HEK293 (cell line): ENCODE measurements at regions not wholly inside any gene's neighbourhood (a gene's known extent, or its start where the extent isn't known, plus 50 kb on each side); places are given as distances from the start of the nearest gene placed in this dataset.

Experiments
- CTCF ChIA-PET: fragments of 350-600 bp; formaldehyde crosslinking; extraction: SDS; loops from one replicate; lab custom pipeline; 2021; ENCODE audit warnings: antibody characterized with exemption; lab: Yijun Ruan, JAX
- POLR2A ChIA-PET: fragments of 300-600 bp; formaldehyde crosslinking; extraction: SDS; loops from one replicate; lab custom pipeline; 2020; ENCODE audit warnings: antibody characterized with exemption, inconsistent platforms; lab: Yijun Ruan, JAX
- H3K27ac ChIP-seq: fragments of 200-500 bp; sonication (Bioruptor generic); 2 replicates; pipeline ENCODE4 v1.5.1; 2014; ENCODE audit warnings: low read depth, low read length, control low read depth, inconsistent platforms; ENCODE audit errors: extremely low read depth
- H3K36me3 ChIP-seq, 2 experiments: fragments of 200-500 bp in 1 of 2; sonication (Bioruptor generic) in 1 of 2; 1 replicate in 1 of 2; 2 replicates in 1 of 2; pipeline ENCODE4 v1.5.1; 2014 to 2017; ENCODE audit warnings: inconsistent platforms in 2 of 2, low read length in 2 of 2; ENCODE audit not compliant: control insufficient read depth in 2 of 2, insufficient read depth in 1 of 2
- H3K4me1 ChIP-seq: fragments of 200-500 bp; sonication (Bioruptor generic); 2 replicates; pipeline ENCODE4 v1.5.1; 2014; ENCODE audit warnings: mild to moderate bottlenecking, low read length, inconsistent platforms; ENCODE audit not compliant: control insufficient read depth, insufficient read depth
- H3K4me3 ChIP-seq: 2 replicates; pipeline ENCODE4 v1.5.1; 2011; ENCODE audit warnings: low read depth, mild to moderate bottlenecking, control low read depth, low read length, moderate library complexity
- H3K9me3 ChIP-seq: fragments of 200-500 bp; sonication (Bioruptor generic); 2 replicates; pipeline ENCODE4 v1.5.1; 2014; ENCODE audit warnings: low read depth, low read length, inconsistent platforms; ENCODE audit not compliant: control insufficient read depth, insufficient read depth
- GLI4 ChIP-seq: fragments of 450-650 bp; formaldehyde crosslinking; IDR thresholded peaks from 2 replicates; pipeline ENCODE4 v1.5.1; 2016; ENCODE audit warnings: missing biosample characterization, missing genetic modification characterization
- HOXA7 ChIP-seq: sonication (generic); formaldehyde crosslinking; IDR thresholded peaks from 2 replicates; pipeline ENCODE4 v1.8.1; 2022; ENCODE audit warnings: missing genetic modification reagents, borderline replicate concordance
- RBAK ChIP-seq: fragments of 450-650 bp; formaldehyde crosslinking; IDR thresholded peaks from 2 replicates; pipeline ENCODE4 v1.5.1; 2016; ENCODE audit warnings: missing biosample characterization, missing genetic modification characterization
- SCRT1 ChIP-seq: fragments of 450-650 bp; formaldehyde crosslinking; IDR thresholded peaks from 2 replicates; pipeline ENCODE4 v1.5.1; 2016; ENCODE audit warnings: missing biosample characterization, missing genetic modification characterization, borderline replicate concordance
- ZBTB20 ChIP-seq: fragments of 450-650 bp; formaldehyde crosslinking; IDR thresholded peaks from 2 replicates; pipeline ENCODE4 v1.5.1; 2016; ENCODE audit warnings: missing biosample characterization, missing genetic modification characterization
- ZBTB21 ChIP-seq: fragments of 450-650 bp; formaldehyde crosslinking; IDR thresholded peaks from 2 replicates; pipeline ENCODE4 v1.5.1; 2017; ENCODE audit warnings: missing biosample characterization, missing genetic modification characterization
- ZNF112 ChIP-seq: fragments of 450-650 bp; formaldehyde crosslinking; IDR thresholded peaks from 2 replicates; pipeline ENCODE4 v1.5.0; 2017; ENCODE audit warnings: missing biosample characterization, missing genetic modification characterization
- ZNF174 ChIP-seq: fragments of 450-650 bp; formaldehyde crosslinking; IDR thresholded peaks from 2 replicates; pipeline ENCODE4 v1.5.0; 2017; ENCODE audit warnings: missing biosample characterization, mild to moderate bottlenecking, missing genetic modification characterization
- ZNF214 ChIP-seq: fragments of 450-650 bp; formaldehyde crosslinking; IDR thresholded peaks from 2 replicates; pipeline ENCODE4 v1.5.1; 2017; ENCODE audit warnings: missing biosample characterization, mild to moderate bottlenecking, missing genetic modification characterization, borderline replicate concordance
- ZNF221 ChIP-seq: fragments of 450-650 bp; formaldehyde crosslinking; IDR thresholded peaks from 2 replicates; pipeline ENCODE4 v1.5.1; 2017; ENCODE audit warnings: missing biosample characterization, missing genetic modification characterization, borderline replicate concordance
- ZNF37A ChIP-seq: fragments of 450-650 bp; IDR thresholded peaks from 2 replicates; pipeline ENCODE4 v1.5.1; 2018; ENCODE audit warnings: missing biosample characterization, missing genetic modification characterization
- ZNF660 ChIP-seq: fragments of 450-650 bp; IDR thresholded peaks from 2 replicates; pipeline ENCODE4 v1.5.1; 2018; ENCODE audit warnings: missing biosample characterization, mild to moderate bottlenecking, missing genetic modification characterization
- TF ChIP-seq, protein P1 (sequence below): fragments of 450-650 bp; formaldehyde crosslinking; IDR thresholded peaks from 2 replicates; pipeline ENCODE4 v1.5.1; 2017; ENCODE audit warnings: missing biosample characterization, missing genetic modification characterization
- TF ChIP-seq, protein P2 (sequence below): fragments of 450-650 bp; formaldehyde crosslinking; IDR thresholded peaks from 2 replicates; pipeline ENCODE4 v1.5.1; 2016; ENCODE audit warnings: missing biosample characterization, missing genetic modification characterization, low read depth
- TF ChIP-seq, protein P3 (sequence below): fragments of 450-650 bp; formaldehyde crosslinking; IDR thresholded peaks from 2 replicates; pipeline ENCODE4 v1.5.1; 2016; ENCODE audit warnings: missing biosample characterization, missing genetic modification characterization
- TF ChIP-seq, protein P4 (sequence below): IDR thresholded peaks from 2 replicates; pipeline ENCODE4 v1.6.1; 2011; ENCODE audit warnings: mild to moderate bottlenecking, low read depth, low read length, borderline replicate concordance
- TF ChIP-seq, protein P5 (sequence below): fragments of 450-650 bp; formaldehyde crosslinking; IDR thresholded peaks from 2 replicates; pipeline ENCODE4 v1.5.1; 2016; ENCODE audit warnings: missing biosample characterization, missing genetic modification characterization
- TF ChIP-seq, protein P6 (sequence below): fragments of 450-650 bp; formaldehyde crosslinking; IDR thresholded peaks from 2 replicates; pipeline ENCODE4 v1.5.1; 2016; ENCODE audit warnings: missing biosample characterization, missing genetic modification characterization

DNA sequence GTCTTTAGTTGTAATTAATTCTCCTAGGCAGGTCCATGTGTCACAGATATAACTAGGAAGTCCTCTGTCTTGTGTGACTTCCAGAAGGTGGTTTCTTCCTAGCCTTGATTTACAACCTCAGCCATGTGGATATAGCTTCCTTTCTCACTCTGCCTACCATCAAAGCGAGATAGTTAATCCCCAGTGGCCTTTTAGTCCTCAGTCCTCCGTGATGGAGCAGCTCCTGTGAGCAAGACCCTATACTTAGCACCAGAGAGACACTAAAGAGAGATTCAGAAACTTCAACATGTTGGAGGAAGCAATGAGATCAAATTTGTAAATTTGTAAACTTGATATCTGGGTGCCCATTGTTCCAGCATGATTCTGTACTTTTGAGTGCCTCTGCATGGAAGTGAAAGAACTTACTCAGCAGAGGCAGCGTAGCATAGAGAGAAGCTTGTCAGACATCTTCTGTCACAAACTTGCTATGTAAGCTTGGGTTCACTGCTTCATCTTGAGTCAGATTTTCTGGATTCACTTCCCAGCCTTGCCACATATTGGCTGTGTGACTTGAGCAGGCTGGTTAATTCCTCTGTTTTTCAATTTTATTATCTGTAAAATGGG is 170.2 kb upstream of the NR3C1 start:
- no peak overlapping the region for H3K27ac ChIP-seq
- POLR2A ChIA-PET = interaction anchor here (0.5 kb wide), 1 partner anchor 8 kb away, joined by 3 read pairs; no protein-coding TSS in a partner anchor
- TF ChIP-seq ZNF37A (tag by site-specific recombination) = no peak
- no peak for TF ChIP-seq ZNF174 (tag by site-specific recombination)
- TF ChIP-seq HOXA7 (CRISPR knock-in tag) = no peak
- no peak for TF ChIP-seq ZNF112 (tag by site-specific recombination)
- no peak for TF ChIP-seq ZNF221 (tag by site-specific recombination)
- TF ChIP-seq RBAK (tag by site-specific recombination) = no peak
- TF ChIP-seq ZBTB21 (tag by site-specific recombination) = no peak
- no peak for TF ChIP-seq SCRT1 (tag by site-specific recombination)
- TF ChIP-seq ZNF214 (tag by site-specific recombination) = no peak
- TF ChIP-seq, protein P1, sequence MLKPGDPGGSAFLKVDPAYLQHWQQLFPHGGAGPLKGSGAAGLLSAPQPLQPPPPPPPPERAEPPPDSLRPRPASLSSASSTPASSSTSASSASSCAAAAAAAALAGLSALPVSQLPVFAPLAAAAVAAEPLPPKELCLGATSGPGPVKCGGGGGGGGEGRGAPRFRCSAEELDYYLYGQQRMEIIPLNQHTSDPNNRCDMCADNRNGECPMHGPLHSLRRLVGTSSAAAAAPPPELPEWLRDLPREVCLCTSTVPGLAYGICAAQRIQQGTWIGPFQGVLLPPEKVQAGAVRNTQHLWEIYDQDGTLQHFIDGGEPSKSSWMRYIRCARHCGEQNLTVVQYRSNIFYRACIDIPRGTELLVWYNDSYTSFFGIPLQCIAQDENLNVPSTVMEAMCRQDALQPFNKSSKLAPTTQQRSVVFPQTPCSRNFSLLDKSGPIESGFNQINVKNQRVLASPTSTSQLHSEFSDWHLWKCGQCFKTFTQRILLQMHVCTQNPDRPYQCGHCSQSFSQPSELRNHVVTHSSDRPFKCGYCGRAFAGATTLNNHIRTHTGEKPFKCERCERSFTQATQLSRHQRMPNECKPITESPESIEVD (tag by site-specific recombination) = no peak
- TF ChIP-seq, protein P2, sequence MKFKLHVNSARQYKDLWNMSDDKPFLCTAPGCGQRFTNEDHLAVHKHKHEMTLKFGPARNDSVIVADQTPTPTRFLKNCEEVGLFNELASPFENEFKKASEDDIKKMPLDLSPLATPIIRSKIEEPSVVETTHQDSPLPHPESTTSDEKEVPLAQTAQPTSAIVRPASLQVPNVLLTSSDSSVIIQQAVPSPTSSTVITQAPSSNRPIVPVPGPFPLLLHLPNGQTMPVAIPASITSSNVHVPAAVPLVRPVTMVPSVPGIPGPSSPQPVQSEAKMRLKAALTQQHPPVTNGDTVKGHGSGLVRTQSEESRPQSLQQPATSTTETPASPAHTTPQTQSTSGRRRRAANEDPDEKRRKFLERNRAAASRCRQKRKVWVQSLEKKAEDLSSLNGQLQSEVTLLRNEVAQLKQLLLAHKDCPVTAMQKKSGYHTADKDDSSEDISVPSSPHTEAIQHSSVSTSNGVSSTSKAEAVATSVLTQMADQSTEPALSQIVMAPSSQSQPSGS = no peak
- TF ChIP-seq, protein P3, sequence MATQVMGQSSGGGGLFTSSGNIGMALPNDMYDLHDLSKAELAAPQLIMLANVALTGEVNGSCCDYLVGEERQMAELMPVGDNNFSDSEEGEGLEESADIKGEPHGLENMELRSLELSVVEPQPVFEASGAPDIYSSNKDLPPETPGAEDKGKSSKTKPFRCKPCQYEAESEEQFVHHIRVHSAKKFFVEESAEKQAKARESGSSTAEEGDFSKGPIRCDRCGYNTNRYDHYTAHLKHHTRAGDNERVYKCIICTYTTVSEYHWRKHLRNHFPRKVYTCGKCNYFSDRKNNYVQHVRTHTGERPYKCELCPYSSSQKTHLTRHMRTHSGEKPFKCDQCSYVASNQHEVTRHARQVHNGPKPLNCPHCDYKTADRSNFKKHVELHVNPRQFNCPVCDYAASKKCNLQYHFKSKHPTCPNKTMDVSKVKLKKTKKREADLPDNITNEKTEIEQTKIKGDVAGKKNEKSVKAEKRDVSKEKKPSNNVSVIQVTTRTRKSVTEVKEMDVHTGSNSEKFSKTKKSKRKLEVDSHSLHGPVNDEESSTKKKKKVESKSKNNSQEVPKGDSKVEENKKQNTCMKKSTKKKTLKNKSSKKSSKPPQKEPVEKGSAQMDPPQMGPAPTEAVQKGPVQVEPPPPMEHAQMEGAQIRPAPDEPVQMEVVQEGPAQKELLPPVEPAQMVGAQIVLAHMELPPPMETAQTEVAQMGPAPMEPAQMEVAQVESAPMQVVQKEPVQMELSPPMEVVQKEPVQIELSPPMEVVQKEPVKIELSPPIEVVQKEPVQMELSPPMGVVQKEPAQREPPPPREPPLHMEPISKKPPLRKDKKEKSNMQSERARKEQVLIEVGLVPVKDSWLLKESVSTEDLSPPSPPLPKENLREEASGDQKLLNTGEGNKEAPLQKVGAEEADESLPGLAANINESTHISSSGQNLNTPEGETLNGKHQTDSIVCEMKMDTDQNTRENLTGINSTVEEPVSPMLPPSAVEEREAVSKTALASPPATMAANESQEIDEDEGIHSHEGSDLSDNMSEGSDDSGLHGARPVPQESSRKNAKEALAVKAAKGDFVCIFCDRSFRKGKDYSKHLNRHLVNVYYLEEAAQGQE (tag by site-specific recombination) = no peak
- TF ChIP-seq, protein P4, sequence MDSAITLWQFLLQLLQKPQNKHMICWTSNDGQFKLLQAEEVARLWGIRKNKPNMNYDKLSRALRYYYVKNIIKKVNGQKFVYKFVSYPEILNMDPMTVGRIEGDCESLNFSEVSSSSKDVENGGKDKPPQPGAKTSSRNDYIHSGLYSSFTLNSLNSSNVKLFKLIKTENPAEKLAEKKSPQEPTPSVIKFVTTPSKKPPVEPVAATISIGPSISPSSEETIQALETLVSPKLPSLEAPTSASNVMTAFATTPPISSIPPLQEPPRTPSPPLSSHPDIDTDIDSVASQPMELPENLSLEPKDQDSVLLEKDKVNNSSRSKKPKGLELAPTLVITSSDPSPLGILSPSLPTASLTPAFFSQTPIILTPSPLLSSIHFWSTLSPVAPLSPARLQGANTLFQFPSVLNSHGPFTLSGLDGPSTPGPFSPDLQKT = no peak
- TF ChIP-seq, protein P5, sequence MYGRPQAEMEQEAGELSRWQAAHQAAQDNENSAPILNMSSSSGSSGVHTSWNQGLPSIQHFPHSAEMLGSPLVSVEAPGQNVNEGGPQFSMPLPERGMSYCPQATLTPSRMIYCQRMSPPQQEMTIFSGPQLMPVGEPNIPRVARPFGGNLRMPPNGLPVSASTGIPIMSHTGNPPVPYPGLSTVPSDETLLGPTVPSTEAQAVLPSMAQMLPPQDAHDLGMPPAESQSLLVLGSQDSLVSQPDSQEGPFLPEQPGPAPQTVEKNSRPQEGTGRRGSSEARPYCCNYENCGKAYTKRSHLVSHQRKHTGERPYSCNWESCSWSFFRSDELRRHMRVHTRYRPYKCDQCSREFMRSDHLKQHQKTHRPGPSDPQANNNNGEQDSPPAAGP (tag by site-specific recombination) = no peak
- no peak for TF ChIP-seq GLI4 (tag by site-specific recombination)
- TF ChIP-seq, all 188 proteins: peak for 0
- no peaks in the 10 kb centered on the region for H3K9me3 ChIP-seq
- H3K4me3 ChIP-seq = no peak overlapping the region
- CTCF ChIA-PET = interaction anchor here (0.6 to 1.1 kb wide), 3 partner anchors 13 to 462 kb away, joined by 3 to 7 read pairs (median 4); no protein-coding TSS in a partner anchor
- no peaks in the 10 kb centered on the region for H3K36me3 ChIP-seq
- H3K4me1 ChIP-seq = peaks cover 10% of the 10 kb centered on the region

DNA sequence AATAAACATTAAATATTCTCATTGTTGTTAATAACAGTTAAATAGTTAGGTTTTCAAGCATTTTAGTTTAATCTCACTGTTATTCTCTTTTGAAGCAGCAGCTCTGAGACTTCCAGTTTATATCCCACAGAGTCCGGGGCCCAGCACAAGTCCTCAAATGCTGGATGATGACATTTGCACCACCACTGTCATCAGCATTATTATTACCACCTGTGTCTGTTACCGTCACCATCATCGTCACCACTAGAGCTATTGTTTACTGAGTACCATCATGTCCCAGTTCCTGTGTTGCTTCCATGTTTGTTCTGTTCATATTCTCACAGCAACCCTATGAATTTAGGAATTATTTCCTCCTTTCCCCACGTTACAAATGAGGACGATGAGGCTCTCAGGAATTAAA is 169.2 kb upstream of the NR3C1 start:
- H3K36me3 ChIP-seq = no peaks in the 10 kb centered on the region
- H3K4me1 ChIP-seq = peaks cover 10% of the 10 kb centered on the region
- H3K4me3 ChIP-seq = no peak overlapping the region
- POLR2A ChIA-PET = no interaction called here
- H3K9me3 ChIP-seq = no peaks in the 10 kb centered on the region
- no peak overlapping the region for H3K27ac ChIP-seq
- TF ChIP-seq ZBTB20 = peak; percentile 77
- TF ChIP-seq, protein P6, sequence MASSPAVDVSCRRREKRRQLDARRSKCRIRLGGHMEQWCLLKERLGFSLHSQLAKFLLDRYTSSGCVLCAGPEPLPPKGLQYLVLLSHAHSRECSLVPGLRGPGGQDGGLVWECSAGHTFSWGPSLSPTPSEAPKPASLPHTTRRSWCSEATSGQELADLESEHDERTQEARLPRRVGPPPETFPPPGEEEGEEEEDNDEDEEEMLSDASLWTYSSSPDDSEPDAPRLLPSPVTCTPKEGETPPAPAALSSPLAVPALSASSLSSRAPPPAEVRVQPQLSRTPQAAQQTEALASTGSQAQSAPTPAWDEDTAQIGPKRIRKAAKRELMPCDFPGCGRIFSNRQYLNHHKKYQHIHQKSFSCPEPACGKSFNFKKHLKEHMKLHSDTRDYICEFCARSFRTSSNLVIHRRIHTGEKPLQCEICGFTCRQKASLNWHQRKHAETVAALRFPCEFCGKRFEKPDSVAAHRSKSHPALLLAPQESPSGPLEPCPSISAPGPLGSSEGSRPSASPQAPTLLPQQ (tag by site-specific recombination) = peak; percentile 68
- TF ChIP-seq ZNF660 (tag by site-specific recombination) = 0 out of 2 replicates have a peak, but pooled peaks have one; percentile 24
- no peak for TF ChIP-seq SCRT1 (tag by site-specific recombination)
- CTCF ChIA-PET = interaction anchor here (1.1 kb wide), 1 partner anchor 172 kb away, joined by 4 read pairs; no protein-coding TSS in a partner anchor
